Inflammatory macrophage treated with lipopolysaccharide for 1 hour (primary cell): ENCODE measurements at regions not wholly inside any gene's neighbourhood (a gene's known extent, or its start where the extent isn't known, plus 50 kb on each side); places are given as distances from the start of the nearest gene placed in this dataset.
"Not testable (repeated sequence)": the region's sequence is repeated elsewhere in the genome, so short reads cannot be mapped to it uniquely, and the experiment has no call there.

Experiments used
- DNase-seq, 2 donors: peaks; one replicate each; pipeline ENCODE4 v3.0.0-alpha.2; 2020 to 2022

GRCh38 chr11:41519696-41520095 is 60.2 kb upstream of the LRRC4C start:
- DNase-seq: no peak

- DNase-seq: no peak
Observed at GRCh38 chr11:41522391-41522790, 62.9 kb upstream of the LRRC4C start.

- no peak for DNase-seq
Observed at GRCh38 chr11:41522899-41523672, 63.6 kb upstream of the LRRC4C start.

DNA sequence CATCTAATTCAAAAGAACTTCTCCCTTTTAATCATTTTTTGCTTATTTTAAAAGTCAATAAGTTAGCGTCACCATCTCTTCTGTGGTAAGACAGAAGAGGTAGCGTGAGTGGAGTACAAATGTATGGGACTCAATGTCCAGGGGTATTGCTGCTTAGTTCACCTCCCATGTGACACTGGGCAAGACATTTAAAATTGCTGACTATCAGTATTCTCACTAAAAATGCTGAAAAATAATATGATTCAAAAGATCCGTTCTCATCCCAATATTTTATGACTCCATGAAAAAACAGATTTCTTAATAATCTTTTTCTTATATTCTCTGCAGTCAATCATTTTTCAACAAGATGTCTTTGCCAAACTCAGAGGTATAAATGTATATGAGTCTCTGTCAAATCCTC is 68.1 kb upstream of the LRRC4C start:
- DNase-seq: no peak

- DNase-seq: no peak
Observed at GRCh38 chr11:41532413-41532812, 73.0 kb upstream of the LRRC4C start.

GRCh38 chr11:41533761-41534160 is 74.3 kb upstream of the LRRC4C start:
- DNase-seq: no peak

- DNase-seq: no peak
Observed at GRCh38 chr11:41534391-41534790, 74.9 kb upstream of the LRRC4C start.

GRCh38 chr11:41534861-41535260 is 75.4 kb upstream of the LRRC4C start:
- no peak for DNase-seq

- DNase-seq: no peak
Observed at GRCh38 chr11:41536021-41536568, 76.6 kb upstream of the LRRC4C start.

DNA sequence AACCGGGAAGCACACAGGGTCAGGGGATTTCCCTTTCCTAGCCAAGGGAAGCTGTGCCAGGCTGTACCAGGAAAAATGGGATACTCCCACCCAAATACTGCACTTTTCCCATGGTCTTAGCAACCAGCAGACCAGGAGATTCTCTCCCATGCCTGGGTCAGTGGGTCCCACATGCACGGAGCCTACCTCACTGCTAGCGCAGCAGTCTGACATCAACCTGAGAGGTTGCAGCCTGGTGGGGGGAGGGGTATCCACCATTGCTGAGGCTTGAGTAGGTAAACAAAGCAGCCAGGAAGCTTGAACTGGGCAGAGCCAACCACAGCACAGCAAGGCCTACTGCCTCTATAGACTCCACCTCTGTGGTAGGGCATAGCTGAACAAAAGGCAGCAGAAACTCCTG is 85.5 kb upstream of the LRRC4C start:
- DNase-seq: not testable (repeated sequence)

DNA sequence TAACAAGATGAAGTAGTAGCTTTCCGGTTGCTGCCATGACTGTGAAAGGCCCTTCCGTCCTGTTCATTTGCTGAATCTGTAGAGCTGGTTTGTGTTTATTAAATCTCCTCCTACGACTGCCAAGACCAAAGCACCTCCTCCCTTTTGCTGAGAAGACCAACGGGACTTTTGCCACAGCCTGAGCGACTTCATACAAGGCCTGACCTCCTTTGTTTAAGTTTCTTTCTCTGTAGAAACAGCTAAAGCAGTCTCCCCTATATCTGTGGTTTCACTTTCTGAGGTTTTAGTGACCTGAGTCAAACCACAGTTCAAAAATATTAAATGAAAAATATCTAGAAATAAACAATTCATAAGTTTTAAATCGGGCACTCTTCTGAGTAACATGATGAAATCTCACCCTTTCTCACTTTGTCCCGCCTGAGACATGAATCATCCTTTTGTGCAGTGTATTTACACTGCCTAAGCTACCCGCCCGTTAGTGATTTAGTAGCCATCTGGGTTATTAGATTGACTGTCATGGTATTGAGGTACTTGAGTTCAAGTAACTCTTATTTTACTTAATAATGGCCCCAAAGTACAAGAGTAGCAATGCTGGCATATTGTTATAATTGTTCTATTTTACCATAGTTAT is 119.1 kb upstream of the LRRC4C start:
- no peak for DNase-seq

GRCh38 chr11:41579546-41579945 is 120.1 kb upstream of the LRRC4C start:
- DNase-seq: no peak

DNA sequence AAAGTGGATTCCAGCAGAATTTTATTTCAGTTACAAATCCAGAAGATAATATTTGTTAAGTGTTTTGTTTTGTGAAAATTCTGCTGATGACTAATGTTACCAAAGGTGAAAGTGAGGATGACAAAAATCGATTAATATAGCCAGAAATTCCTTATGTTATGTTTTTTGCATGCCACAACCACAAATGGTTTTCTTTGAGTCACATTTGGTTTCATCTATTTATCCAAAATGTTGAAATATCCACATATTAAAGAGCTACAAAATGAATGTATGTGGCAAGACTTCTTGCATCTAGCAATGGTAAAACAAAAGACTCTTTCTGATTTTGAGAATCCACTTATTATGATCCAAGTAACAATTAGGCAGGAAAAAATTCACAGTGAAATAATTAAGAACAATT is 150.1 kb upstream of the LRRC4C start:
- no peak for DNase-seq

DNA sequence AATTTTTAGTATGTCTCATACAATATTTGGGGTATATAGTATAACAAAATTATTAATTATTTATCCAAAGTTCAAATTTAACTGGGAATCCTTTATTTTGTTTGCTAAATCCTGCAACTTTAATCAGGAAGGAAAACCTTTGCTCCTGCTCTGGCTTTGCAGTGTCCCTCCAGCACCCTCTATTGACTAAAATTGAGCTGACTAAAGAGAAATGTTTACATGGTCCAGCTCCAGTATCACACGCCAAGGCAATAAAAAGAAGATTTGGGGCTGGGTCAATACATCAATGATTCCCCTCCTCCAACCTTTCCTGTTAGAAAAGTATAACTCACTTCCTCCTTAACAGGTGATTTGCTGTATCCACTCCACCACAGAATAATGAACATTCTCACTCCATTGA is 153.0 kb upstream of the LRRC4C start:
- DNase-seq: no peak

DNA sequence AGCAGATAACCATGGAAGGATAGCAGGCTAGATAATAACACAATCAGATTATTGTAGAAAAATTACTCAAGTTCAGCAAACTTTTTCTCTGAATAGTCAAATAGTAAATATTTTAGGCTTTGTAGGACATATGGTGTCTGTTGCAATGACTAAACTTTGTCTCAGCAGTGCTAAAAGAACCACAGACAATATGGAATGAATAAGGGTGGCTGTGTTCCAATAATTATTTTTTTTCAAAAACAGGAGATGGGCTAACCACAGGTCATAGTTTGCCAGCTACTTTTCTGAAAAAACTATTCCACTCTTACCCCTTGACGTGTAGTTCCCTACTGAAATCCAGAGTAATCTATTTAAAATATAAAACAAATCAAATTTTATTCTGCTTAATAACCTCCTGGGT is 153.9 kb upstream of the LRRC4C start:
- DNase-seq: no peak

GRCh38 chr11:41622707-41623359 is 163.4 kb upstream of the LRRC4C start:
- no peak for DNase-seq

- DNase-seq: no peak
Observed at GRCh38 chr11:41659985-41660384, 200.5 kb upstream of the LRRC4C start.

- no peak for DNase-seq
Observed at GRCh38 chr11:41660585-41660984, 201.1 kb upstream of the LRRC4C start.

DNA sequence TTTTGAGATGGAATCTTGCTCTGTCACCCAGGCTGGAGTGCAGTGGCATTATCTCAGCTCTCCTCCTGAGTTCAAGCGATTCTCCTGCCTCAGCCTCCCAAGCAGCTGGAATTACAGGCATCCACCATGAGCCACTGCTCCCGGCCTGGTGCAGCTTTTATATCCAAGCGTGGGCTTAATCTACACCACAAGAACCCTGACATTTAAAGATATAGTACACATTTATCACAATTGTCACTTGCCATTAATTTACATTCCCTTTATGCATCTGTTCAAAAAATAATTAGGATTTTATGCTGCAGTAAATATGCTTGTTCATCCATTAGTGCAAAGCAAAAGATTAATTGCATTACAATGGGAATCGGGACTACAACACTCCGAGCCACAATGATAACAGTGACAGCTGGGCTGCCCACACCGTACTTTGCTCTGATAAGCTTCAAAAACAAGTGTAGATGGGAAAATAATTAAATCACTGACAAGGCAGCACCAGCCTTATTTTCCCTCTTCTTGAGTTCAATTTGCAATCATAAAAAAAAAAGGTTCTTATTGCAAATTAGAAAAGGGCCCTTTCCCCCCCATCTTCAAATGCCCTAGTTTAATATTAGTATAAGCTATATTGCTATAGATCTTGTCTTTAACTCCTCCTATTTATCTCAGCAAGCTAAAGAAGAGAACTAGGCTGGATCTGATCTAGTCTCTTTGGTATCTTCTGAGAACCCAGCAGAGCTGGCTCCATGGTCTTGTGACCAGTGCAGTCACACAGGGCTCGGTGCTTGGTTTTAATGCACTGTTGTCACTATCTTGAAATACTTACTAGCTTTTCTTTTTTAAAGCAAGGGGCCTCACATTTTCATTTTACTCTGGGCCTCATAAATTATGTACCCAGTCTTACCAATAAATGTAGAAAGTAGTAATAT is 206.2 kb upstream of the LRRC4C start:
- DNase-seq: no peak

DNA sequence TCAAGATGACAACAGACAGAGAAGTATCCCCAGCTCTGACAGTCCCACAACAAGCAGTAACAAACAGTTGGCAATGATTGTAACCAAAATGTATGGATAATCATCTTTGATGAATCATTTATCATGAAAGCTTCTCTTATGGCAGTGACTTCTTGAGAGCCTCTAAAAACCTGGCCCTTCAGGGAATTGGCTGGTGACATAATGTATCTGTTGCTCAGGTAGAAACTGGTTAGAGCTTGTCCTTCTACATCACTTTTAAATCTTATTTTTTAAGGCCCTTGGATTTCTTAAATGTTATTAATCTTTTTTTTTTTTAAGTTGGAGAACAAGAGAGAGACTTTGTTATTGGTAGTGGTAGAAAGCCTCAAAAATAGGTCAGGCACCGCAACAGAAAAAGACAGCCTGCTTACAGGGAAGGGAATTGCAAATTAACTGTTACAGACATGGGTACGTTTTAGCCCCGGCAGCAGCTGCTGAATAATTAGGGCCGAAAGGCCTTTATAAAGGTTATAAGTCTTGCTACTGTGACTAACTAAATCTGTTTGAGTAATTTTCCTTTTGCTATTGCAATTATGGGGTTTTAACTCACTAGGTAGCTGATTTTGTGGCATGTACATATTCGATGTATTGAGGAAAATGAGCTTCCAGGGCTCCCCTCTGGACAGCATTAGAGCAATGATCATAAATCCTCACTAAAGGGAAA is 207.7 kb upstream of the LRRC4C start:
- no peak for DNase-seq

GRCh38 chr11:41675205-41675604 is 215.8 kb upstream of the LRRC4C start:
- DNase-seq: no peak

DNA sequence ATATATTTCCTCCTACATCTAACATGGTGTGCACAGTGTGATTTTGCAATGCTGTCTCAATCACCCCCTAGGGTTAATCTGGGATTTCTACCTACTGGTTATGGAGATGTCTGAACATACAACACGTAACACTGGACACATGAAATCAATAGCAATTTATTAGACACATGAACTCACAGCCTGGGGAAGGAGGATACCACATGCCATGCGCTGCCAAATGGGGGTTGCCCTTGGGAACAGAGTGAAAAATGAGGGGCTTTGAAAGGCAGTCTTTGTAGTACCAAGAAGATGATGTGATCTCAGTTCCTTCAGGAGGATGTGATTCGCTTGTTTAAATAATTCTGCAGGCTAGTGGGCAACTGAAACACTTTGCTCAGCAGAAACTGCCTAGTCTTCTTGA is 253.6 kb upstream of the LRRC4C start:
- DNase-seq: no peak
